ENCODE measurements at regions not wholly inside any gene's neighbourhood (a gene's known extent, or its start where the extent isn't known, plus 50 kb on each side); places are given as distances from the start of the nearest gene placed in this dataset.
"Not testable (repeated sequence)": the region's sequence is repeated elsewhere in the genome, so short reads cannot be mapped to it uniquely, and the experiment has no call there.

DNA sequence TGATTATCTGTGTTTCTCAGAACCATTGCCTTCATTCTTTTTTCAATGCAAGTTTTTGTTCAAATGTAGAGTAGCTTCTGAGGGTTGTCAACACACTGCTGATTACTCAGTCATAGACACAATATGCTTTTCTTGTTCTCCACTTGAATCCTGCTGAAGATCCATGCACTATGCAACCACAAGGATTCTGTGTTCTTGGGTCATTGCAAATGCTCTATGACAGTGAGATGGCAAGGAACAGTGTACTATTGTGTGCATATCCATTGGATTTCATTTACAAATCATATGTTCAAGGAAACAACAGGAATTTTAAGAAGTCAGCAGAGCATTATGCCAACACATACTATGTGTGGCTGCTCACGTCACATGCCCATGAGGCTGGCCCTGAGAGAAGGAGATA is 1590.2 kb downstream of the EFNA5 start:
- no peak for DNase-seq

DNA sequence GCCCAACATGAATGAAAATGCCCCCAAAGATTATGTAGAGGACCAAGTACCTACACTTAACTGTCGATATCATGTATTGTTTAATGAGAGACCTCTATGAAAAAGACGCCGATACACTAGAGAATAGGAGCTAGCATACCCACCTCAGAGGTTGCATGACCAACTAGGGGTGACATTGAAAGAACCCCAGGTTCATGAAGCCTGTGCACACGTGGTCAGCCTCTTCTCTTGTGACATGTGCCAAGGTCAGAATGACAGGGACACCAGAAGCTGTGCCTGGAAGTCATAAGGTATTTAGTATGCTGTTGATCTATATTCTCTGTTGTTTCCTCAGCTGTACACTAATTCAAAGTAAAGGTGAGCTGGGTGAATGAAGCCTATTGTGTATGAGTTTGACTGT is 1594.1 kb downstream of the EFNA5 start:
- DNase-seq: no peak

DNA sequence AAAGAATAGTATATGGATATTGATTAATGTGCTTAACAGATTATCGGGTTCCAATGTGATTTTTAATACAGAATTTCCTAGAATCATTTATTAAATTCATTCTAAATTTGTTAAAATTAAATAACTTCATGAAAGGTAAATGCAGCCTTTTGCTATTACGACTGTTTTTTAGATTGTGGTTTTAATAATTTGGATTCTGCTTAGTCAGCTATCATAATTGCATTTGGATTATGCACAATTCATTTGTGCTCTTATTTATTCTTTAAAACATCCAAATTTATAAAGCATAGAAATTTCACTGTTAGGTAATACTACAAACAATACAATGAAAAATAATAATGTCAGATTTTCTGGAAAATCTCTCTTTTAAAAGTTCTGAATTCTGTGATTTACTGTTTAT is 1598.5 kb downstream of the EFNA5 start:
- DNase-seq: no peak

DNA sequence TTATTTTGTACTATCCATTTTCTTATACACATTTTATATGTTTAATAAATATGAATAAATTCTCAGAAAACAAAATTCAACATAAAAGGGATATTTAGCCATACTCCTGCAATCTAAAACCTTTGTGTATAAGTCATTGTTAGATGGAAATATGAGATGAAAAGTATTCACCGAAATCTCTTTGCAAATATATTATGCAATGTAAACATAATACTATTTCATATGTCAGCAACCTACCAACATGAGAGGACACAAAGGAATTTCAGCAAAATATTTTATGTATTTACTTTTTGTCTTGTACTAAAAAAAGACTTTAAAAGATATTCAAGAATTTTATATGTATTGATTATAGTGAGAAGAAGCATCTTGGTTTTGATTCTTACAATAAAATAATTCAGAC is 1623.4 kb downstream of the EFNA5 start:
- peak; percentile 9 for DNase-seq

DNA sequence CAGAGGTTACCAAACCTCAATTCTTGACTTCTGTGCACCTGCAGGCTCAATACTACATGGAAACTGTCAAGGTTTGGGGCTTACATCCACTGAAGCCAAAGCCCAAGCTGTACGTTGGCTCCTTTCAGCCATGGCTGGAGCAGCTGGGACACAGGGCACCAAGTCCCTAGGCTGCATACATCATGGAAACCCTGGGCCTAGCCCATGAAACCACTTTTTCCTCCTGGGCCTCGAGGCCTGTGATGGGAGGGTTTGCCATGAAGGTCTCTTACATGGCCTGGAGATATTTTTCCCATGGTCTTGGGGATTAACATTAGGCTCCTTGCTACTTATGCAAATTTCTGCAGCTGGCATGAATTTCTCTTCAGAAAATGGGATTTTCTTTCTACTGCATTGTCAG is 1638.7 kb downstream of the EFNA5 start:
- DNase-seq: not testable (repeated sequence)

DNA sequence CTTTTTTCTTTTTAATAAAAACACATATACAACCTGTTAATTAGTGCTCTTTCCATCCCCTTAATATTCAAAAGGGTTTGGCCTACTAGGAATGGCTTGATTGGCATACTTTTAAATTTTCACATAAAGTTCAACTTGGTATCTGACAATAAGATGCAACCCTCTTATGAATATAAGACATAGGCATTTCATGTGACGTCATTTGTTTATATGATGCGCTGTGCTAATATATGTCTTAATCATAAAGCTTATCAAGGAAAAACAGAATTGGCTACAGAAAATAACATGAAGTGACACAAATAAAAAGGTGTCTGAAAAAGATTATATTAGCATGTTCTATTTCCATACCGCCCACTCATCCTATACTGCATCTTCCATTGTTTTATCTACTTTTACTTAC is 1642.4 kb downstream of the EFNA5 start:
- DNase-seq: no peak

DNA sequence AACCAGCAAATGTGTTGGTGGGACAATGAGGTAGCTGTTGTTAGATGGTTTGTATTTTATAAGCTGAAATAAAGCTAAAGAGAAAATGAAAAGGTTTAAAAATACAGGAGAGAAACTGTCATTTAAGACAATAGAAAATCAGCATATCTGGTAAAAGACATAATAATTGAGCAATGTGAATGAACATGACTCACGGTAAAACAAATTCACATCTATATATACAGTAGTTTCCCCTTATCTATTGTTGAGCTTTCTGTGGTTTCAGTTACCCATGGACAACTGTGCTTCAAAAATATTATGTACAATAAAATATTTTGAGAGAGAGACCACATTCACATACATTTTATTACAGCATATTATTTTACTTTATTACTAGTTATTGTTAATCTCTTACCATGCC is 1649.8 kb downstream of the EFNA5 start:
- DNase-seq: no peak

DNA sequence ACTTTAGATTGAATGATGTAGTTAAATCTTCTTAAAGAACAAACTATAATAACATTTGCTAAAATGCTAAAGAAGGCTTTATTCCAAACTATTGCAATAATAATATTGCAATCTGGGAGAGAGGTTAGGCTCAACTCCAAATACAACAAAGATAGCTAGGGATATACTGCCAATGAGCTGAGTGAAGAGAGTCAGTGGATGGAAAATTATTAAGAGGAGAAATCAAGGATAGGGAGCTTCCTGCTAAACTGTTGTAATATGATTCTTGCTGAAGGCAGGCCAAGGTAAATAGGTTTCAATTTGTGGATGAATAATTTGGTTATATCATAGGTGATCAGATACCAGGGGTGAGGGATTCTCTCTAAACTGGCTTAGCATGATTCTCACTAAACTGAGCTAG is 1651.5 kb downstream of the EFNA5 start:
- no peak for DNase-seq

DNA sequence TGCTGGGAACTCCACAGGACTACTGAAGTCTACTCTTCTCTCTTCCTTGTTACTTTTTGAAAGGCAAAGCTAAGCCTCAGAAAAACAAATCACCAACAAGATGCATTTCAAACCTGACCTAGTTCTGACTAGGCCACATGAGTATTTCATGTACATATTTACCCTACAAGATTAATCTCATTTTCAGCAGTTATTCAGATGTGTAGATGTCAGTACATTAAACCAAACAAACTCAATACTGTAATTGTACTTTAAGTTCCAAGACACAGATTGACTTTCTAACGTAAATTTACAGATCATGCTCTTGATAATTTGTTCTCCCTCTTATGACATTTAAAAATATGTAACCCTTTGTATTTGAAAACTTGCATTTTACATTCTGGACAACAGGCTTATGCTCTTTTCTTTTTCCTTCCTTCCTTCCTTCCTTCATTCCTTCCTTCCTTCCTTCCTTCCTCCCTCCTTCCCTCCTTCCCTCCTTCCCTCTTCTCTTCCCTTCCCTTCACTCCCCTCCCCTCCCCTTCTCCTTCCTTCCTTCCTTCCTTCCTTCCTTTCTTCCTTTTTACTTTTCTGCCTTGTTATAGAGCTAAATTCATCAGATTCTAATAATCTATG is 1653.4 kb downstream of the EFNA5 start:
- DNase-seq: no peak

DNA sequence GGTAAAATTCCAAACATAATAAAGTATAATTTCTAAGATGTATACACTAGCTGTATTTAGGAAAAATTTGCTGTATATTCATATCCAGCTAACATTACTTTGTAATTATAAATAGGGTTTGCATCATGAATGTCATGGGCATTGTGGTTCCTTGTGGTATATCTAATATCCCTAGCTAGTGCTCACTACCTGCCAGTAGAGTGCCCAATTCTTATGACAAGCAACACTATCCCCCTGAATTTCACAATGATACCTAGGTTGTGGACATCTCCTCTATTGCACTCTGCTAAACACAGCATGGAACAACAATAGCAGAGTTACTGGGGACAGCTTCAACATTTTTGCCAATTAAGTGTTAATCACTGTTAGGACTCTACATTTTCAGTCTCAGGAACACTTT is 1656.5 kb downstream of the EFNA5 start:
- DNase-seq: no peak

DNA sequence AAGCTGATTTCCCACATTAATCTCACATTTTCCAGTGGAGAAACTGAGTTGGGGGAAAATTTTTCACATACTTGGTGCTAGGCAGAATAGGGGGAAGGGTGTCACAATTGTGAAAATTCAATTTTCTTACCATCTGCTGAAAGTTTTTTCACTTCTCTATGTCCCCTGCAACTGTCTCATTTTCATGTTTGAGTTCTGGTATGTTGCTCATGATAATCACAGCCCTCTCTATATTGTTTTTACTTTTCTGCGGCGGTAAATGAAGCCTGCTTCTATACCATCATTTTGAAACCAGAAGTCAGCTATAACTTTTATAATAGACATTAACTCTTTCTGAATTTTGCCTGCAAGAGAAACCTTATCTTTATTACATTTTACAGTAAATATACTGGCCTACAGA is 1664.5 kb downstream of the EFNA5 start:
- no peak for DNase-seq

DNA sequence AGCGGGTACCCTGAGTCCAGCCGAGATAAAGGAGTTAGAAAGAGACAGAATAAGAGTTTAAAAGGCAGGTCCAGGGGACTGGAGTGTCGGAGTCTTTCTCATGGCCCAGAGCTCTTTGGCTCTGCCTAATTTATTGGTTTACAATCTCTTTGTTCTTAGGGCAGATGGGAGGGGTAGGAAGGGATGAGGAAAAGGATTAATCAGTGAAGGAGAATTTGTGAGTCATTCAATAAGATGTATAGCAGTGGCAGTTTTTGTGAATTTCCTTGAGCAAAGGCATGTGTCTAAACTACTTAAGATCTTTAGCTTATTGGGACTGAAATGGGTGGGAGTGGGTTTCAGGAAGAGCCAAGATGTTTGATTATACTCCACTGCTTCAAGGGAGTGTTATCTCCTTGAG is 1671.7 kb downstream of the EFNA5 start:
- not testable (repeated sequence) for DNase-seq

DNA sequence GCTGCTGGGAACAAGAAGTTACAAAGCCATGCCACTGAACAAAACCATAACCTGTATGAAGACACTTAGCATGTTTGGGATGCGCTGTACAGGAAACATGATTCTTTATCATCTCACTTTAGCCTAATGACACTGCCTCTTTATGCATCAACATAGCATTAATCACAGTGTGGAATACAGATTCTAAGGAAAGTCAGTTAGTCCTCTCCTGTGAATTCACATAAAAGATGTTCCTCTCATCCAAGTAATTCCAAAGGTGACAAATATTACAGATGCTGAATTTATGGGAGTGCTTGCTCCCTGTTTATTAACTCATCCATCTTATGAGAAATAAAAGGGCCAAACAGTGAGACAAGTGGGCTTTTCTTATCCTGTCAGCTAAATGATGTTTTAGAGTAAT is 1677.7 kb downstream of the EFNA5 start:
- DNase-seq: no peak

DNA sequence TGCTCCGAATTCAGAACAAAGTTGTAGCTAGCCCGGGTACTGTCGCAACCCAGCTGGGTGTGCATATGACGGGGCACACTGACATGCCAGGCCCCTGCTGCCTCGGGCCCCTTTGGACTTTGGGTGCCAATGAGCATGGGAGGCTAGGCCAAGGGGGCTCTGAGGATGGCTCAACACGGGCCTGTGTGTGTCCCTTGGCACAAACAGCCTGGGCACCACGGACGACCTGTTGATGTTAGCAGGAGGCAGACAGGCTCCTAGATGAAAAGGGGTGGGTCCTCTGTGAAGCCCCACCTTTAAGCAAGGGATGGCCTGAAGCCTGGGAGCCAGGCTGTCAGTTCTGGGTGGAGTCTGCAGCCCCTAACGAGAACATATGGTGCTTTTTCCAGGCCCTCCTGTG is 1688.2 kb downstream of the EFNA5 start:
- DNase-seq: no peak

DNA sequence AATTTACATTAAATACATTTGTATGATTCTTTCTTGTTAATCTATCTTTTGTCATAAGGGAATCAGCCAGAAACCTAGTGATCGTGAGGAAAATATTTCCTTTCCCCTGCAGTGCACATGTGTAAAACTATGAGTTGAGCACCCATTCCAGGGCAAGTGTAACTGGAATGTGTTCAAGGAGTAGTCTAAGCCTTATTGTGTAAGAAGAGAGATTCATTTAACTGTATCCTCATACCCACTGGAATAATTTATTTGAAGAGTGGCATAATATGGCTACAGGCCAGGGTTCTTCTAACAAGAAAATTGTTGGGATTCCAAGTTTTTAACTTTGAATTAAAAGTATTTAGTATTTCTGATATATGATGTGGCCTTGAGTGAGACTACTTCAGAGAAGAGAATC is 1692.7 kb downstream of the EFNA5 start:
- no peak for DNase-seq

DNA sequence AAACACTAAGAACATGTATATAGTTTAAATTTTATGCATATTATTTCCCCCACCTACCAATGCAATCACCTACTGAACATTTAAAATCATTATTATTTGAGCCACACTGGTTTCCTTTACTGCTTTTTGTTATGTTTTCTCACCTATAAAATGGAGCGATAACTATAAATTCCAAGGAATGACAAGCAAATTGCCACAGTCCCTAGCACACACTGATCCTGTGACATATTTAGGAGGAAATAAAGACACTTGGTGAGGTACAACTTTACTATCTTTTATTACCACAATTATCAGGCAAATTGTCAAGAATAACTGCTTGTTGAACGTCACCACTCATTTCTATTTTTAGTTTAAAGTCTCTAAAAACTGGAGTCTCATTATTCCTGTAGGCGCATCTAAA is 1693.6 kb downstream of the EFNA5 start:
- DNase-seq: no peak

DNA sequence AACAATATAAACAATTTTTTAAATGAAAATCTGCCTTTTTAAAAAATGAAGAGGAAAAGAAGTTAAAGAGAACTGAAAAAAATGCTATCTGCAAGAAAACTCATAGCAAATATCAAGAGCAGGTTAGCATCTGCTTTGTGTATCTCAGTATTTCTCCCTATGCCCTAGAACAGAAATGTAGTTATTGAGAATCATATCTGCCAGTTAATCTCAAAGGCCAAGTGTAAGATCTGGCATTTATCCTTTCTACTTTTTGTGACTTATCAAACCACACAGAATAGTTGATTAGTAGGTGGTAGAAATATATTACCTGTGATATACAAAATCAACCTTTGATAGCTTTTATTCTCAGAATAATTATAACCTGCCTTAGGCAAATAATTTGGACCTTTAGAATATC is 1699.8 kb downstream of the EFNA5 start:
- no peak for DNase-seq

DNA sequence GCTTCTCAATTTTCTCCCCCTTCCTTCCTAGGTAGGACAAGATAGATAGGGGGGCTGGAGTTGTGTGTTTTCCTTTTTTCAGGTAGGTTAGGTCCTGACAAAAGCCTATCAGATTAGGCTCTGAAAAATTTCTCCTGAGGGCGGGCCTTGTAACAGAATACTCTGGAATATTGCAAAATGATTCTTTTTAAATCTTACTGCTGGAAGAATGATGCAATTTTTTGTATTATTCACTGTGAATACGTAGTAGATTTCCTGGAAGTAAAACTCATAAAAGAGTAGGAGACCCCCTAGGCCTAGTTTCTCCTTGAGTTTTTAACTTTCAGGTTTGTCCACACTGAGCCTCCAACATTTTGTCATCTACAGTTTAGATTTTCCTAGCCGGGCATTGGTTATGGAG is 1701.8 kb downstream of the EFNA5 start:
- DNase-seq: no peak

DNA sequence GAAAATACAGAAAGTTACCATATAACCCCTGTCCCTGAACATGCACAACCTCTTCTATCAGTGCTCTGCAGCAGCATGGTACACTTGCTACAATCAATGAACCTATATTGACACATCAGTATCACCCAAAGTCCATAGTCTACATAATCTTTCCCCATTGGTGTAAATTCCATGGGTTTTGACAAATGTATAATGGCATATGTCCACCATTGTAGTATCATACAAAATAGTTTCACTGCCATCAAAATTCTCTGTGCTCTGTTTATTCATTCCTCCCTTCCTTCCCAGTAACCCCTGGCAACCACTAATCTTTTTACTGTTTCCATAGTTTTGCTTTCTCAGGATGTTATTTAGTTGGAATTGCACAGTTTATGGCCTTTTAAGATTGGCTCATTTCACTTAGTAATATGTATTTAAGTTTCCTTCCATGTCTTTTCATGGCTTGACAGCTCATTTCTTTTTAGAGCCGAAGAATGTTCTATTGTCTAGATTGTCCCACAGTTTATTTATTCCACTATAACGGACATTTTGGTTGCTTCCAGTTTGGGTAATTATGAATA is 1707.0 kb downstream of the EFNA5 start:
- DNase-seq: no peak

DNA sequence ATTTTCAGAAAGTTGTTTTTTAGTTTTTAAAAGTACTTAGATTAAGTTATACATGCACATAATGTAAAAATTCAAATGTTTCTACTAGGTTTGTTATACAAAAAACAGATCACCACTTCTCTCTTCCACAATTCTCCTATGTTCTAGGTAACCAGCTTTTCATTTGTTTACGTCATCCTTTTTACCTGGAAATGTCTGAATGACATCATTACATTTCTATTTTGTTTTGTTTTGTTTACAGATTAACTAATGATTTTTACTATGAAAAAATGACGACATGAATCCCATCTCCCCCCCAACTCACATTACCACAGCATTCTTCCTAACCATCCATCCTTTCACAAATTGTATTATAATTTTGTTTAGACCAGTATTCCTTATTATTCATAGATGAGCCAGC is 1709.2 kb downstream of the EFNA5 start:
- DNase-seq: no peak

DNA sequence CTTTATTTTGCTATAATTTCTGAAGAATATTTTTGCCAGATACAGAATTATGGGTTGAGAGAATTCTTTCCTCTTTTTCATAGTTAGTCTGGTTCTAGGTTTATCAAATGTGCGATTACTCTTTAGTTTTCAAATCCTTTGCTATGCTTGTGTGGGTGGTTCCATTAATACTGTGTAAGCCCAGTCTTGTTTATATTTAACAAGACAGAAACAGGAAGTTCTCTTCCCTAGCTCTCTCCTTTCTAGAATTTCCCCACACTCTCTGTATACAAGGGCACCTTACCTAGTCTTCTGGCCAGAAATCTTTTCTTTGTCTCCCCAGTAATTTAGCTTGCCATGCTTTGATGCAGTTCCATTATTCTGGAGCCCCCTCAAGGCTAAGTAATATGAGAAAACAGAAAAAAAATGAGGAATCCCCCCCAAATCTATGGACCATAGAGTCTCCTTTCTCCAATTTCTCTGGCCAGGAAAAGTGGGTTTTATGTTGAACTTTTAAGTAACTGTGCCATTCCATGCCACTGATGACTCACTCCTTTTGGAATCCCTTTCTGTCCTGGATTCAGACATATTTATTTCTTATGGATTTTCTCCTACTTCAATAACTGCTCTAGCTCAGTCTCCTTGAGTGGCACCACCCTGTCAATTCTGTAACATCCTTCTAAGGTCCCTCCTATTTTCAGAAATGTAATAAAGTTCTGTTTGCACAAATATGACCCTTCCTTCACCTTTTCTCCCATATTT is 1714.1 kb downstream of the EFNA5 start:
- peak; percentile 30 for DNase-seq

DNA sequence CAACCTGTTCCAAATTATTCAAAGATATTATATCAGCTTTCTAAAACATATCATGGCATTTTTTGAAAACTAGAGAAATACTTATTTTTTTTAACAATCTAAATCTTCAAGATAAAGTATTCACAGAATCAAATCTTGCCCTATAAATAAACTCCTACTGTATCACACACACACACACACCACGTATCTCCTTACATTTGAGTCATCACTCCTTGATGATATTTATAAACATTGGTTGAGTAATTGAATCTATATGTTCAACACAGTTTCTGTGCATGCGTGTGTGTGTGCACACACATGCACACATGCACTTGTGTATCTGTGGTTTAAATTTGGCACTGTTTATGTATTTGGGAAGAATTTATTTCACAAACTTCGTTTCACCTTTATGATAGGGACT is 1716.4 kb downstream of the EFNA5 start:
- peak; percentile 44 for DNase-seq

DNA sequence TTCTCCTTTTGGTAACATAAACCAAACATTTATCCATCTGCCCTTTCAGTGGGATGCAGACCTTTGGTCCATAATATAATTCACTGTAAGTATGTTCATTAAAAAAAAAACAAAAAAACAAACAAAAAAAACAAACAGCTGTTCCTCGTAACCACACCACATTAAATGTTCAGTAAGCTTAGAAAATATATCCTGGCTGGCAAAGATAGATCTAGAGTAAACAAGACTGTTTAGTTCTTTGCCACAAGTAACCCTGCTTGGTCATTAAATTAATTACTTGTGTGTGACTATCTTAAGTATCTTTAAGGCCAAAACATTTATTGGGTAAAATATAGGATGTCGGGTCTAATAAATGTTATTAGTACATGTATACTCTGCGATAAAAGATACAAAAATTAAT is 1717.1 kb downstream of the EFNA5 start:
- no peak for DNase-seq

DNA sequence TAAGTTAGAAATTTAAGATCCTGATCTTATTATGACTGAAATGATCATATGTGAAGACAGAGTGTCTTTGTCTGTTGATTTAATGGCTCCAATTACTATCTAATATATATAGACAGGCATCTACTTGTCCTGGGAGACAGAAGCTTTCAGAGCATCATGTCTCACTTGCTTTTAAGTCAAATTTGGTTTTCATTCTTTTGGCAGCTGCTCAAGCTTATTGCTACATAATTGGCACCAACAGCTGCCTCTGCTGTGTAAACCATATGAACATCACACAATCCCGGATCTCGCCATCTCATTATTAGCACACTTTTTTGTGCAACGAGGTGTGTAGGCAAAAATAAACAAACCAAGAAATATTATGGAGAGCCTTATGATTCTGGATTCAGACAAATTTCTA is 1717.9 kb downstream of the EFNA5 start:
- DNase-seq: peak; percentile 78

DNA sequence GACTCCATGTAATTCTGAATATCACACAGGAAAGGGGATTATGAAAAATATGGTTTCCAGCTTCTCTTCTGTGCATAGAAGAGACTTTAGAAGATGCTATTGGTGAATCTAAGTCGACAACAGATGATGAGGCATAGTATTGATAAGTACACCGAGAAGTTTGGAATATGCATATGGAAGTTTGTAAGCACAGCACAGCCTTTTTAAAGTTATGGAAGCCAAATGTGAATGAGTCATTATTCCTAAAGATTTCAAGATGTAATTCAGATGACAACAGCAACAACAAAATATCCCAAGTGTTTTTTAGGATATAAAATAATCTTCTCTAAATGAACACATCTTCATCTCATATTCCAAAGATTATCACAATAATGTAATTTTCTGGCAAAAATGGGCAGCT is 1723.3 kb downstream of the EFNA5 start:
- DNase-seq: no peak

All from DMS53 (cell line).